ENCODE measurements at regions not wholly inside any gene's neighbourhood (a gene's known extent, or its start where the extent isn't known, plus 50 kb on each side); places are given as distances from the start of the nearest gene placed in this dataset.

- no peak overlapping the region for H3K27ac ChIP-seq
- no peaks in the 10 kb centered on the region for H3K36me3 ChIP-seq (ENCODE audit: insufficient read depth in 1 of 2, low read depth in 1 of 2)
- no peaks in the 10 kb centered on the region for H3K4me1 ChIP-seq
- no peaks in the 10 kb centered on the region for H3K9me3 ChIP-seq
- H3K4me3 ChIP-seq: no peak overlapping the region
- 66 to 88% (median 76%) methylated on average over 8 of the region's 8 CpGs for WGBS, 3 donors
- intact Hi-C loops (cut with DNase I): no loop called here
- ATAC-seq: no peak
- no peak for TF ChIP-seq CTCF (IDR thresholded peaks at IDR 0.05)
- H3K27me3 ChIP-seq (ENCODE audit: insufficient read depth in 3 of 3, low read length in 2 of 3): no peaks in the 10 kb centered on the region
- DNase-seq: no peak
These were observed 406.9 kb downstream of the CDH26 start for GRCh38 chr20:60365064-60365666.

GRCh38 chr20:60365882-60366281 is 407.7 kb downstream of the CDH26 start:
- no peaks in the 10 kb centered on the region for H3K4me1 ChIP-seq
- no peak overlapping the region for H3K27ac ChIP-seq
- no peaks in the 10 kb centered on the region for H3K27me3 ChIP-seq (ENCODE audit: insufficient read depth in 3 of 3, low read length in 2 of 3)
- H3K36me3 ChIP-seq (ENCODE audit: insufficient read depth in 1 of 2, low read depth in 1 of 2): no peaks in the 10 kb centered on the region
- no peak overlapping the region for H3K4me3 ChIP-seq
- 42 to 63% (median 53%) methylated on average over 7 of the region's 7 CpGs for WGBS, 3 donors
- no peak for TF ChIP-seq CTCF (IDR thresholded peaks at IDR 0.05)
- DNase-seq (no peak), ATAC-seq (no peak)
- no peaks in the 10 kb centered on the region for H3K9me3 ChIP-seq
- intact Hi-C loops (cut with DNase I): no loop called here

GRCh38 chr20:60371384-60371783 is 413.2 kb downstream of the CDH26 start:
- no peak for DNase-seq
- H3K4me1 ChIP-seq: no peaks in the 10 kb centered on the region
- no peak overlapping the region for H3K27ac ChIP-seq
- H3K27me3 ChIP-seq (ENCODE audit: insufficient read depth in 3 of 3, low read length in 2 of 3): no peaks in the 10 kb centered on the region
- H3K9me3 ChIP-seq: no peaks in the 10 kb centered on the region
- no peak for TF ChIP-seq CTCF (IDR thresholded peaks at IDR 0.05)
- no peaks in the 10 kb centered on the region for H3K36me3 ChIP-seq (ENCODE audit: insufficient read depth in 1 of 2, low read depth in 1 of 2)
- 40 to 42% (median 41%) methylated on average over 6 of the region's 6 CpGs for WGBS, 3 donors
- H3K4me3 ChIP-seq: no peak overlapping the region
- no peak for ATAC-seq
- intact Hi-C loops (cut with DNase I): no loop called here

GRCh38 chr20:60372275-60372674 is 414.1 kb downstream of the CDH26 start:
- intact Hi-C loops (cut with DNase I): no loop called here
- Histone ChIP-seq H3K27ac (no peak overlapping the region), H3K36me3 (ENCODE audit: insufficient read depth in 1 of 2, low read depth in 1 of 2) (no peaks in the 10 kb centered on the region), H3K4me3 (no peak overlapping the region), H3K27me3 (ENCODE audit: insufficient read depth in 3 of 3, low read length in 2 of 3) (no peaks in the 10 kb centered on the region), H3K9me3 (no peaks in the 10 kb centered on the region), H3K4me1 (no peaks in the 10 kb centered on the region)
- no peak for TF ChIP-seq CTCF (IDR thresholded peaks at IDR 0.05)
- ATAC-seq: no peak
- no peak for DNase-seq
- whole genome bisulfite sequencing, 3 donors: 26 to 40% (median 27%) methylated on average over 1 of the region's 1 CpG

- ATAC-seq: no peak
- intact Hi-C loops (cut with DNase I): no loop called here
- H3K4me3 ChIP-seq: no peak overlapping the region
- no peaks in the 10 kb centered on the region for H3K9me3 ChIP-seq
- H3K27ac ChIP-seq: no peak overlapping the region
- H3K27me3 ChIP-seq (ENCODE audit: insufficient read depth in 3 of 3, low read length in 2 of 3): no peaks in the 10 kb centered on the region
- no peaks in the 10 kb centered on the region for H3K36me3 ChIP-seq (ENCODE audit: insufficient read depth in 1 of 2, low read depth in 1 of 2)
- 24 to 35% (median 24%) methylated on average over 4 of the region's 4 CpGs for WGBS, 3 donors
- H3K4me1 ChIP-seq: no peaks in the 10 kb centered on the region
- no peak for TF ChIP-seq CTCF (IDR thresholded peaks at IDR 0.05)
- no peak for DNase-seq
These were observed 414.6 kb downstream of the CDH26 start for GRCh38 chr20:60372822-60373221.
